Adrenal gland (tissue), 9 donors: ENCODE measurements at regions not wholly inside any gene's neighbourhood (a gene's known extent, or its start where the extent isn't known, plus 50 kb on each side); places are given as distances from the start of the nearest gene placed in this dataset.
A peak's percentile ranks its signal among the peaks of the same experiment; 100 is the strongest.

Experiments used
- DNase-seq, 7 donors: peaks; one replicate each; pipeline ENCODE4 v3.0.0-alpha.2; 2019 to 2020
- H3K27ac ChIP-seq, 5 donors: fragments of 200-600 bp; sonication (generic) in 4 of 5; 1 replicate in 3 of 5; 2 replicates in 2 of 5; pipeline versions ENCODE4 v1.5.1 to v1.8.0; 2016 to 2020; ENCODE audit warnings: mild to moderate bottlenecking in 1 of 5
- H3K27me3 ChIP-seq: fragments of 200-600 bp; 2 replicates; pipeline ENCODE4 v1.8.0; 2021
- H3K36me3 ChIP-seq, 2 donors: fragments of 200-600 bp; replicated peaks in 1 of 2; 1 replicate in 1 of 2; 2 replicates in 1 of 2; pipeline versions ENCODE4 v1.5.1 to v1.8.0; 2018 to 2022
- H3K4me1 ChIP-seq, 2 donors: fragments of 200-600 bp; replicated peaks in 1 of 2; 1 replicate in 1 of 2; 2 replicates in 1 of 2; pipeline versions ENCODE4 v1.5.1 to v1.8.0; 2018 to 2021
- H3K4me3 ChIP-seq, 4 donors: fragments of 200-600 bp; sonication (generic) in 3 of 4; one replicate each; pipeline ENCODE4 v1.5.1; 2016 to 2018
- H3K9me3 ChIP-seq, 3 donors: fragments of 200-600 bp; sonication (generic) in 1 of 3; replicated peaks in 1 of 3; 1 replicate in 2 of 3; 2 replicates in 1 of 3; pipeline versions ENCODE4 v1.5.1 to v1.8.0; 2016 to 2021
- POLR2A ChIP-seq, 2 donors: fragments of 450-650 bp; IDR thresholded peaks; one replicate each; pipeline ENCODE4 v1.6.1; 2017; ENCODE audit warnings: antibody characterized with exemption in 2 of 2, mild to moderate bottlenecking in 2 of 2, moderate library complexity in 1 of 2
- WGBS, 4 donors: extraction: QIAGEN DNeasy Blood & Tissue Kit in 2 of 4; methylation state at CpG; one replicate each; pipeline versions ENCODE4 v1.1.5 to v1.1.7; 2013 to 2017; 5-methylcytosine and 5-hydroxymethylcytosine counted together
- intact Hi-C, 2 donors: fragments of 100-400 bp; cut with DNase I; formaldehyde crosslinking; loops; one replicate each; pipeline versions ENCODE4 v1.14.1 to v1.15.0; 2022 to 2023
- TF ChIP-seq, protein P1 (sequence below), 6 experiments: fragments of 450-650 bp in 4 of 6; fragments of 200-600 bp in 2 of 6; sonication (generic) in 1 of 6; IDR thresholded peaks; 1 replicate in 5 of 6; 2 replicates in 1 of 6; pipeline versions ENCODE4 v1.5.1 to v1.8.0; 2016 to 2021; ENCODE audit warnings: antibody characterized with exemption in 6 of 6, mild to moderate bottlenecking in 2 of 6, moderate library complexity in 1 of 6
- donor health status: healthy with polysubstance abuse.
- donor health status: Bipolar disorder and iron deficiency.
- donor health status: DM: yes; HTN: yes; CAD: no.
- donor health status: DM: no; HTN: no; CAD: no.
- donor health status: DM: no; HTN: no; CAD: no.

DNA sequence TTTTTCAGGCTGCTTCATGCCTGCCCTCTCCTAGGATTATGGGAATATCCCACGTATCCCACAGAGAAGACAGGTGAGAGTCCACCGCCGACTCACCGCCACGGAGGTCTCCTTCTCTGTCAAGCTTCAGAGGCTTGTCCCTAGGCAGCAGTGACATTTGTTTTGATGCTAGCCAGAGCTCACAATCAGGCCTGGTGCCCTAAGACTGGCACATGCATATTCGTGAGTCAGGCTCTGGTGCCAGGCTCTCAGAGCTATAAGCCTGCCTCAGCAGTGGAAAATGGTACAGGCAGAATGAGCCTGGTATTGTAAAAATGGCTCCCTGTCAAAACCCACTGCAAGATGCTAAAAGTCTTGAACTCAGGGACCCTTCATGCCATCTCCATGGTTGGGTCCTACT is 65.5 kb downstream of the RBMY1A1 start:
- DNase-seq: no peak
- Histone ChIP-seq H3K9me3 (no peaks in the 10 kb centered on the region), H3K4me1 (no peaks in the 10 kb centered on the region), H3K4me3 (no peak overlapping the region), H3K27ac (no peak overlapping the region), H3K36me3 (no peaks in the 10 kb centered on the region), H3K27me3 (no peaks in the 10 kb centered on the region)
- WGBS, 4 donors: 76% methylated on average over 6 of the region's 6 CpGs; no CpG with 5 or more reads in 3 of the 4 donors
- TF ChIP-seq, protein P1, sequence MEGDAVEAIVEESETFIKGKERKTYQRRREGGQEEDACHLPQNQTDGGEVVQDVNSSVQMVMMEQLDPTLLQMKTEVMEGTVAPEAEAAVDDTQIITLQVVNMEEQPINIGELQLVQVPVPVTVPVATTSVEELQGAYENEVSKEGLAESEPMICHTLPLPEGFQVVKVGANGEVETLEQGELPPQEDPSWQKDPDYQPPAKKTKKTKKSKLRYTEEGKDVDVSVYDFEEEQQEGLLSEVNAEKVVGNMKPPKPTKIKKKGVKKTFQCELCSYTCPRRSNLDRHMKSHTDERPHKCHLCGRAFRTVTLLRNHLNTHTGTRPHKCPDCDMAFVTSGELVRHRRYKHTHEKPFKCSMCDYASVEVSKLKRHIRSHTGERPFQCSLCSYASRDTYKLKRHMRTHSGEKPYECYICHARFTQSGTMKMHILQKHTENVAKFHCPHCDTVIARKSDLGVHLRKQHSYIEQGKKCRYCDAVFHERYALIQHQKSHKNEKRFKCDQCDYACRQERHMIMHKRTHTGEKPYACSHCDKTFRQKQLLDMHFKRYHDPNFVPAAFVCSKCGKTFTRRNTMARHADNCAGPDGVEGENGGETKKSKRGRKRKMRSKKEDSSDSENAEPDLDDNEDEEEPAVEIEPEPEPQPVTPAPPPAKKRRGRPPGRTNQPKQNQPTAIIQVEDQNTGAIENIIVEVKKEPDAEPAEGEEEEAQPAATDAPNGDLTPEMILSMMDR (IDR thresholded peaks at IDR 0.05): no peak
- no peak for TF ChIP-seq POLR2A (IDR thresholded peaks at IDR 0.05)
- intact Hi-C loops: no loop called here

- intact Hi-C loops: no loop called here
Measured at GRCh38 chrY:21601524-21601923, 66.8 kb downstream of the RBMY1A1 start.

GRCh38 chrY:21602590-21602989 is 67.9 kb downstream of the RBMY1A1 start:
- H3K27me3 ChIP-seq: no peaks in the 10 kb centered on the region
- no peak overlapping the region for H3K27ac ChIP-seq
- peak in 2 of 7 donors; percentile 1 to 84 for DNase-seq
- intact Hi-C loops: no loop called here
- no peaks in the 10 kb centered on the region for H3K36me3 ChIP-seq
- H3K9me3 ChIP-seq: no peaks in the 10 kb centered on the region
- H3K4me1 ChIP-seq: no peaks in the 10 kb centered on the region
- WGBS, 4 donors: 60 to 78% methylated on average over 2 of the region's 2 CpGs; no CpG with 5 or more reads in 2 of the 4 donors
- H3K4me3 ChIP-seq: no peak overlapping the region
- no peak for TF ChIP-seq POLR2A (IDR thresholded peaks at IDR 0.05)
- TF ChIP-seq, protein P1 (IDR thresholded peaks at IDR 0.05): no peak

More at GRCh38 chrY:21601524-21601923, 66.8 kb downstream of the RBMY1A1 start:
- WGBS, 4 donors: 28 to 33% methylated on average over 2 of the region's 2 CpGs; no CpG with 5 or more reads in 2 of the 4 donors
- no peak overlapping the region for H3K27ac ChIP-seq
- H3K4me3 ChIP-seq: no peak overlapping the region
- H3K36me3 ChIP-seq: no peaks in the 10 kb centered on the region
- no peaks in the 10 kb centered on the region for H3K4me1 ChIP-seq
- H3K27me3 ChIP-seq: no peaks in the 10 kb centered on the region
- TF ChIP-seq, protein P1 (IDR thresholded peaks at IDR 0.05): no peak
- TF ChIP-seq POLR2A (IDR thresholded peaks at IDR 0.05): no peak
- H3K9me3 ChIP-seq: no peaks in the 10 kb centered on the region
- no peak for DNase-seq

DNA sequence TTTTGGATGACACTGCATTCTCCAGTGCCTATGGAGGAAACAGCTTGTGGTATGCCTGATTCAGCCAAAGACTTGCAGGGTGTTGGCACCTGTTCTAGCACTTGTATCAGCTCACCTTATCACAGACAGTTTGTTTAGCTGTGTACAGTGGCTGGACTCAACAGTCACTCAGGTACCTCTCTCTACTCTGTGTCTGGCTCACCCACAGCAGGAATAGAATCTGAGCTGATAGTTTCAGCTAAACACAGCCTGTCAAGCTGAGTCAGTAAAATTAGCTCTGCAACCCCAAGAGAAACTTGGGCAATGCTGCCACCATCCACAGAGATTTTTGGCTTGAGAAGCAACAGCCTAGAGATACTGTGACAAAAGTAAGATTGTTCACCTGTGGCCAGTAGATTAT is 101.5 kb downstream of the RBMY1A1 start:
- H3K27ac ChIP-seq: no peak overlapping the region
- no peaks in the 10 kb centered on the region for H3K27me3 ChIP-seq
- no peak for DNase-seq
- H3K9me3 ChIP-seq: no peaks in the 10 kb centered on the region
- H3K36me3 ChIP-seq: no peaks in the 10 kb centered on the region
- no peak overlapping the region for H3K4me3 ChIP-seq
- no peak for TF ChIP-seq POLR2A (IDR thresholded peaks at IDR 0.05)
- TF ChIP-seq, protein P1 (IDR thresholded peaks at IDR 0.05): no peak
- H3K4me1 ChIP-seq: no peaks in the 10 kb centered on the region
- intact Hi-C loops: no loop called here
